Glutamatergic neuron (in vitro differentiated cells): ENCODE measurements at regions not wholly inside any gene's neighbourhood (a gene's known extent, or its start where the extent isn't known, plus 50 kb on each side); places are given as distances from the start of the nearest gene placed in this dataset.
"Not testable (repeated sequence)": the region's sequence is repeated elsewhere in the genome, so short reads cannot be mapped to it uniquely, and the experiment has no call there.

Experiments used
- DNase-seq: peaks from one replicate; pipeline ENCODE4 v3.0.0; 2022
- H3K27ac Mint-ChIP-seq: one replicate; pipeline ENCODE4 v1.8.0; 2020; ENCODE audit warnings: mild to moderate bottlenecking, mixed read lengths, inconsistent platforms; ENCODE audit not compliant: unreplicated experiment
- H3K27me3 Mint-ChIP-seq: one replicate; pipeline ENCODE4 v1.8.0; 2020; ENCODE audit warnings: mild to moderate bottlenecking, moderate library complexity, mixed read lengths, inconsistent platforms; ENCODE audit not compliant: unreplicated experiment
- H3K36me3 Mint-ChIP-seq: one replicate; pipeline ENCODE4 v1.8.0; 2020; ENCODE audit warnings: mild to moderate bottlenecking, mixed read lengths, inconsistent platforms; ENCODE audit not compliant: unreplicated experiment
- H3K4me1 Mint-ChIP-seq: one replicate; pipeline ENCODE4 v1.8.0; 2020; ENCODE audit warnings: mild to moderate bottlenecking, low read depth, mixed read lengths, inconsistent platforms; ENCODE audit not compliant: unreplicated experiment
- H3K4me3 Mint-ChIP-seq: one replicate; pipeline ENCODE4 v1.8.0; 2020; ENCODE audit warnings: mild to moderate bottlenecking, mixed read lengths, inconsistent platforms; ENCODE audit not compliant: unreplicated experiment
- H3K9me3 Mint-ChIP-seq: one replicate; pipeline ENCODE4 v1.8.0; 2020; ENCODE audit warnings: mild to moderate bottlenecking, moderate library complexity, mixed read lengths, inconsistent platforms; ENCODE audit not compliant: unreplicated experiment
- CTCF ChIP-seq: fragments of 200-600 bp; sonication (generic); IDR thresholded peaks from one replicate; pipeline ENCODE4 v1.5.0; 2021; ENCODE audit not compliant: partially characterized antibody, unreplicated experiment

GRCh38 chr1:176330782-176331181, 123.7 kb upstream of the COP1 start:
- Mint-ChIP-seq H3K4me3 (no peak overlapping the region), H3K27me3 (no peaks in the 10 kb centered on the region), H3K4me1 (no peaks in the 10 kb centered on the region), H3K9me3 (no peaks in the 10 kb centered on the region), H3K27ac (no peak overlapping the region), H3K36me3 (no peaks in the 10 kb centered on the region)
- no peak for DNase-seq
- no peak for TF ChIP-seq CTCF

GRCh38 chr1:176325664-176326063, 118.6 kb upstream of the COP1 start:
- no peak for TF ChIP-seq CTCF
- Mint-ChIP-seq H3K27ac (no peak overlapping the region), H3K36me3 (no peaks in the 10 kb centered on the region), H3K4me1 (no peaks in the 10 kb centered on the region), H3K9me3 (no peaks in the 10 kb centered on the region), H3K27me3 (no peaks in the 10 kb centered on the region), H3K4me3 (no peak overlapping the region)
- DNase-seq = no peak

GRCh38 chr1:176323472-176323871, 116.4 kb upstream of the COP1 start:
- no peak overlapping the region for H3K27ac Mint-ChIP-seq
- H3K9me3 Mint-ChIP-seq = no peaks in the 10 kb centered on the region
- DNase-seq = no peak
- H3K4me3 Mint-ChIP-seq = no peak overlapping the region
- H3K36me3 Mint-ChIP-seq = no peaks in the 10 kb centered on the region
- no peaks in the 10 kb centered on the region for H3K4me1 Mint-ChIP-seq
- TF ChIP-seq CTCF = no peak
- H3K27me3 Mint-ChIP-seq = no peaks in the 10 kb centered on the region

GRCh38 chr1:176315519-176316220, 108.6 kb upstream of the COP1 start:
- no peak for TF ChIP-seq CTCF
- H3K27ac Mint-ChIP-seq = no peak overlapping the region
- H3K36me3 Mint-ChIP-seq = no peaks in the 10 kb centered on the region
- no peaks in the 10 kb centered on the region for H3K4me1 Mint-ChIP-seq
- no peak for DNase-seq
- no peak overlapping the region for H3K4me3 Mint-ChIP-seq
- no peaks in the 10 kb centered on the region for H3K9me3 Mint-ChIP-seq
- H3K27me3 Mint-ChIP-seq = no peaks in the 10 kb centered on the region

GRCh38 chr1:176296602-176297001, 89.5 kb upstream of the COP1 start:
- DNase-seq, H3K4me3 Mint-ChIP-seq, H3K27ac Mint-ChIP-seq, H3K4me1 Mint-ChIP-seq, H3K36me3 Mint-ChIP-seq, H3K9me3 Mint-ChIP-seq, H3K27me3 Mint-ChIP-seq: not testable (repeated sequence)

GRCh38 chr1:176285996-176286395, 78.9 kb upstream of the COP1 start:
- Mint-ChIP-seq H3K27ac (no peak overlapping the region), H3K9me3 (peaks cover 3% of the 10 kb centered on the region), H3K36me3 (no peaks in the 10 kb centered on the region), H3K4me3 (no peak overlapping the region), H3K27me3 (no peaks in the 10 kb centered on the region), H3K4me1 (no peaks in the 10 kb centered on the region)
- TF ChIP-seq CTCF = no peak
- no peak for DNase-seq
